ENCODE measurements at regions not wholly inside any gene's neighbourhood (a gene's known extent, or its start where the extent isn't known, plus 50 kb on each side); places are given as distances from the start of the nearest gene placed in this dataset.

DNA sequence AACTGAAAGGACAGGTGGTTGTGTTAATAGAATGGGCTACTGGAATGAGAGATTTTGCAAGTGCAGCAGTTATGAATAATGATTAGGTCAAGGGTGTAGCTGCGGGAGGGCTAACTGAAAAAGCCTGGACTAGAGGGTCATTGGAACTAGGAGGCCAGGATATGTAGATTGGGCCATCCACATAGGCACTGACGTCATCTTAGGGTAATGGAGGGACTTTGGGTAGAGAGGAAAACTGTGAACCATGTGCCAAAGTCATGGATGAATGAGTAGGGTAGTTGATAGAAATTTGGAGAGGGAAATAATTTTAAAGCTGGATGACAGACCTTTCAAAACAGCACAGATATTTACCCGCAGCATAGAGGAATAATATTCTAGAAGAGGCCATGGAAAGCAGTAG lies 123.6 kb upstream of the SLITRK2 start:
- TF ChIP-seq, protein P1, sequence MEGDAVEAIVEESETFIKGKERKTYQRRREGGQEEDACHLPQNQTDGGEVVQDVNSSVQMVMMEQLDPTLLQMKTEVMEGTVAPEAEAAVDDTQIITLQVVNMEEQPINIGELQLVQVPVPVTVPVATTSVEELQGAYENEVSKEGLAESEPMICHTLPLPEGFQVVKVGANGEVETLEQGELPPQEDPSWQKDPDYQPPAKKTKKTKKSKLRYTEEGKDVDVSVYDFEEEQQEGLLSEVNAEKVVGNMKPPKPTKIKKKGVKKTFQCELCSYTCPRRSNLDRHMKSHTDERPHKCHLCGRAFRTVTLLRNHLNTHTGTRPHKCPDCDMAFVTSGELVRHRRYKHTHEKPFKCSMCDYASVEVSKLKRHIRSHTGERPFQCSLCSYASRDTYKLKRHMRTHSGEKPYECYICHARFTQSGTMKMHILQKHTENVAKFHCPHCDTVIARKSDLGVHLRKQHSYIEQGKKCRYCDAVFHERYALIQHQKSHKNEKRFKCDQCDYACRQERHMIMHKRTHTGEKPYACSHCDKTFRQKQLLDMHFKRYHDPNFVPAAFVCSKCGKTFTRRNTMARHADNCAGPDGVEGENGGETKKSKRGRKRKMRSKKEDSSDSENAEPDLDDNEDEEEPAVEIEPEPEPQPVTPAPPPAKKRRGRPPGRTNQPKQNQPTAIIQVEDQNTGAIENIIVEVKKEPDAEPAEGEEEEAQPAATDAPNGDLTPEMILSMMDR (conservative IDR thresholded peaks at IDR 0.05; ENCODE audit: low read length): no peak
- TF ChIP-seq EZH2phosphoT487 (IDR thresholded peaks at IDR 0.05; ENCODE audit: borderline replicate concordance, low read depth, low read length): no peak
